HG02981 (cell line): ENCODE measurements at regions not wholly inside any gene's neighbourhood (a gene's known extent, or its start where the extent isn't known, plus 50 kb on each side); places are given as distances from the start of the nearest gene placed in this dataset.

Experiments used
- ATAC-seq: cut with Tn5 transposase; IDR thresholded peaks from one replicate; pipeline ENCODE4 v1.9.1; 2021; ENCODE audit warnings: mild to moderate bottlenecking, moderate library complexity; ENCODE audit not compliant: unreplicated experiment

DNA sequence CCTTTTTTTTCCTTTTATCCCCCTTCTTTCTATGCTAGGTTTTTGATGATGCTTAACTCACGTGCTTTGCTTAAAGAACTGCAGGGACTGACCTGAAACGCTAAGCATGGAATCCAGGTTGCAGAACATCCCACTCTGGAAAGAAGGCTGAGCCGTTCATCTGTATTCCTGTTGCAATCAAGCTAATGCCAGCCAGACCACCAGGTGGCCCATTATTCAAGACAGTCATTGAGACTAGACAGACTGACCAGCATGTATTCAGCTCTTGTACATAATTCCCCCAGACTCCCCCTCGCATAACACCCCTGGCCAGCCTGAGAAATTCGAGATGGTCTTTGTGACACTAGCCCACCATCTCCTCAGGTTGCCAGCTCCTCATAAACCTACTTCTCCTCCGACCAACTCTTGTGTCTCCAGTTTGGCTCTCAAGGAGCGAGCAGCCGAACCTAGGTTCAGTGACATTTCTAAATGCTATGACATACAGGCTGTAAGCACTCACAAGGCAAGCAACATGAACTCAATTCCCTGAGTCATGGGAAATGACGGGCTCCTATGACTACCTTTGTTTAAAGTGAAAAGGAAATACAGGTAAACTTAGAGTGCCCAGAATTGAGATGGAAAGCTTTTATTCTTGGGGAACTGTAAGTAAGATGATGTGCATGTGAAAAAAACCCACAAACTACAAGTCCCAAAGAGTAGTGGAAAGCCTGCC is 309.3 kb upstream of the CDYL start:
- ATAC-seq = no peak

DNA sequence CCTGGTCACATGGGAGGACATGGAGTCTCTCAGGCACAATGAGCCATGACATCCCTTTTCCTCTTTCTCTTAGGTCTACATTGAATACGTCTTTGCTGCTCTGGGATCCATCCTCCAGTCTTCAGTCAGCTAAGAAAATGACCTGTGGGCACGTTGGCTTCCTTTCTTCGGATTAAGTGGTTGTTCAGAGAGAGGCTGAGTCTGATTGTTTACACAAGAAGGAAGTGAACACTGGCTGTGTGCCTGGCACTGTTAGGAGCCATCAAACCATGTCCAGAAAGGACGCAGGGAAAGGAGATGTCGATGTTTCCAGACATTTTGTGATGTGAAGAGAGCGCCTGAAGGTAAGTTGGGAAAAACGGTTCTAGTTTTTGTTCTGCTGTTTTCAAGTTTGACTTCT is 309.9 kb upstream of the CDYL start:
- ATAC-seq = no peak

DNA sequence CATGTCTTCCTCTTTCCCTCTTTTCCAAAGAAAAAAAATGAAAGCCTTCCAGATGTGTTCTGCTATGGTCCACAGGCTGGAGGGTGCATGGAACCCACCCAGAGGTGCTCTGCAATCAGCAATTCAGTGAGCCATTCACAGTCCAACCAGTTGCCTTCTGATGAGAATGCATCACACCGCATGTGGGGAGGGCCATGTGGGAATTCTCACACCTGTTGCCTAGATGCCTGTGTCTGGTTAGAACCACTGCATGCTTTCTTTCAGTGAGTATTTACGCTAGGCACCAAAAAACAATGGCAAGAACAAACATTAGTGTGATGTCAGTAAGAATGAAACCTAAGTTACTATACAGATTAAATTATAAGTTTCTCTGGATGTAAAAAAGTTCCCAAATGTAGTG is 311.6 kb upstream of the CDYL start:
- ATAC-seq = no peak

DNA sequence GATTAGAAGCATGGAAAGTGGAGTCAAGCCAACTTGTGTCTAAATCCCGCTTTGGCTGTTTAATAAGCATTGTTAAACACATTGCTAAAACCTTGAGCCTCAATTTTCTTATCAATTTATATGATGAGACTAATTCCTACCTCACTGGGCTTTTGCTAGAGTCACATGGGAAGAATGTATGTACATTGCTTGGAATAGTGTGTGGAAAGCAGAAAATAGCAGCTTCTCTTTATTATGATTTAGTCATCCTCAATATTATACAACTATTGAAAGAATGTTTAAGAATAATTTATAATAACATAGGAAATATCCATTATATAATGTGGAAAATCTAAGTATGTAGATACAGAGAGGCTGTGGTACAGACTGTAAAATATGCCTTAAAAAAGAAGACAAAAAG is 313.0 kb upstream of the CDYL start:
- no peak for ATAC-seq

DNA sequence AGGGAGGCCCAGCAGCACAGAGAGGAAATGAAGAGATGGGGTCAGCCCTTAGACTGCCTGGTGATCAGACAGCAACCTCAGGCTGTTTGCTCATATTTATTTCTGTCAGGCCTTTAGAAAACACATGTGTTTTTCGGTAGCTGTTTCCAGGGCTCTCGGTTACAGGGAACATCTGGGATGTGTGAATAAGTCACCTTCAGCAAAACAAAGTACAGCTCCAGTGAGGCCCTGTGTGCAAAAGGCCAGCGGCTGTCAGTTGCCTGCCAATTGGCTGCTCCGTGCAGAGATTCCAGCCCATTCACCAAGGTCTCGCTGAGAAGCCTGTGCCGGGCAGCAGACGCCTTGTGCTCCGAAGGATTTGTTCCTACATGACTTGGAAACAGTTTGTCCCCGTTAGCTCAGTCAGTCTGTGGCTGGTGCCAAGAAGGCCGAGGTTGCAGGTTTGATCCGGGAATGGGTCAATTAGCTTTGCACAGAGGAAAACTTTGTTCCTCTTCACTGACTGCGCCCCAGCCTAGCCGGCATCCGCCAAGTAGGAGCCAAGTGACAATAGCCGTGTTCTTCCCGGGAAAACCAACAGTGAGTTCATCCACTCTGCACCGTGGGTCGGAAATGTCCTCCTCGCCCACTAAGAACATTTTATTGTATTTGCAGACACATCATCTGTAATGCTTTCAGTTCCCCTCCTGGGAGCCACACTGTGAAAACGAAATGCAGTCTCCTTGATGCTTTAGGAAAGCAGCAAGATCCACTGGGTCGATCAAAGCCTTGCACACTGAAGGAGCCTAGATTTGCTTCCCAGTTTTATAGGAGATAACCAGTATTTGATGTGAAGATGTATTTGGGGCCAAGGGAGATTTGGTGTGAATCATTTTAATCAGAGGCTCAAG is 315.4 kb upstream of the CDYL start:
- no peak for ATAC-seq

DNA sequence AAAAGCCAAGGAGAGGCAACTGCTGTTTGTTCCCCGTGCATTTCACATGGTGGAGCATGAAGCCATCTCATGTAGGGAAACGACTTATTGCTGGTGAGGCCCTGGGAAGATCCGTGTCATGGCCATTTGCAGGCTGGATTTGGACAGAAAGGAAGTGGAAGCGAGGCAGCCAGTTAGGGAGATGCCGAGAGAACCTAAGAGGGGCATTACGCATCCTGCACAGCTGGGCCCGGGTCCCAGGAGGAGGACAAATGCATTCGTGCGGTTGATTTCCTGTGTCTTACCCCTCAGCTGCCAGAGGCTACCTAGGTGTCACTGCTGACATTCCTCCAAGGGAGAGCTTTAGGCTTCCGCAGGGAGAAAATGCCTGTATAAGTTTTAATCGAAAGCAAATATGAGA is 316.2 kb upstream of the CDYL start:
- no peak for ATAC-seq

DNA sequence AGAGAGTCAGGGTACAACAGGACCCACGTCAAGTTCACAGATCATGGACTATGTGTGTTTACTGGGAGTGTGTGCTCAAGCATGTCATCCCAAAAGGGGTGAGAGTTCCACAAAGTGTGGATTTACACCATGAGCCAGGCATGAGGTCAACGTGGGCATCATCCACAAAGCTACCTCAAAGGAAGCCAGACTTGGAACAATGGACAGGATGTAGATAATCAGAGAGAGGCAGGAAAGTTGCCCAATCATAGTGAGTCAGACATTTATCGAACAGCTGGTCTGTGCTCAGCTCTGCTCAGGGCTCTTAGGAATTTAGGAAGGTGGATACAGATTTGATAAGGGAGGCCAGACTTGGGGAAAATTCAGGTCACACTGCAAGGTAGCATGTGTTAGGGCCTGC is 317.2 kb upstream of the CDYL start:
- ATAC-seq = no peak

DNA sequence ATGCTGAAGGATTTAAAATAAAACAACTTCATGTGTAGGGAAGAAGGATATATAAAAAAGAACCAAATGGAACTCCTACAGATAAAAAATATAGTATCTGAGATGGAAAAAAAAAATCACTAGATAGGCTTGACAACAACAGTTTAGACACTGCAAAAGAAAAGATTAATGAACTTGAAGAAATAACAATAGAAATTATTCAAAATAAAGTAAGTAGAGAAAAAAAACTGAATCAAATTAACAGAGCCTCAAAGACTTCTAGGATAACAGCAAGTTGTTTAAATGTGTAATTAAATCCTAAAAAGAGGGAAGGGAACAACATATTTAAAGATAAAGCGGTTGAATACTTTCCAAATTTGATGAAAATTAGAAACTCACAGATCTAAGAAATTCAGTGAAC is 316.3 kb upstream of the ECI2 start:
- ATAC-seq = no peak

DNA sequence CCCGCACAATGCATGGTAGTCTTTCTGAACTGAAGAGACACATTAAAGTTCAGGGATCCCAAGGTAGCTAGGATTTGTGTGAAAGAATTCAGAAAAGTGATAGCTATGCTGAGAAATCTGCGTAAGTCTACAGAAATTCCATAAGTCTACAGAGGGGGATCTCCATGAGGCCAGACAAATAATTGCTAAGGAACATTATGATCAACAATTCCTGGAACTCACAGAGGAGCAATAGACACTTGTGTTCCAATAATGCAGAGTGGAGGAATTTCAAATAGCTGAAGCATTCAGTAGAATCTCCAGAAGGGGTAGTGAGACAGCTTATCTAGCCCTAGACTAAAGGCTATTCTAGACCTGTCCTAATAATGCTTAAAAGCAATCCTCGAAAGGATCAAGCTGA is 315.7 kb upstream of the ECI2 start:
- no peak for ATAC-seq

DNA sequence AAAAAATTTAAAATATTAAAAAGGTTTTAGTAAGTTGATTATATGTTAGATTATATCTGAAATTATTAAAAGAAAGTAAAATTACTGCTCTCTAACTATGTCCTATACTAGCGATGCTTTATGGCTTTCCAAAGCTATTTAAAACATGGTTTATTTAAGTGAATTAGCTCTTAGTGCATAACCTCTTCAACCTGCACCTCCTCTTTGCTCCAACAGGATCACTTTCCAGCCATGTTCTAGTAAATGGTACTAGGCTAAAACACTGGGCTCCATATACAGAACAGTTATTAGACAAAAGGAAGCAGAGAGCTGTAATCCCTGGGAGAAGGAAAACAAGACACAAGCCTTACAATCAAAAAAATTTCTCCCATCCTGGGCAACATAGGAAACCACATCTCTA is 314.9 kb upstream of the ECI2 start:
- ATAC-seq = no peak

DNA sequence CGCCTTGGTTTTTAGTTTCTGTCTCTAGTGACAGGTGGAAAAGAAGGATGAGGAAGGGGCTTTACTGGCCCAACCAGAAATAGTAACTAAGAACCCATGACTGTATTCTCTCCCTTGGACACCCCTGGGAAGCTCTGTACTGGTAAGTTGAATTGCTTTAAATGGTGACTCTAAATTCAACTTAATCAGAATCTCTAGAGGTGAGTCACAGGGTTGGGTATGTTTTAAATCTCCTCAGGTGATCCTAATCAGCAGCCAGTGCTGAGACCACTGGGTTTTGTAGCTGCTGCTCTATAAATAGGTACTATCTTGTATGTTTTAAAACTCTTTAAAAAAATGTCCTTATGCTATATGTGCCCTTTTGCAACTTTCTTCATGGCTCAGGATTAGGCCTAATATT is 314.0 kb upstream of the ECI2 start:
- no peak for ATAC-seq

DNA sequence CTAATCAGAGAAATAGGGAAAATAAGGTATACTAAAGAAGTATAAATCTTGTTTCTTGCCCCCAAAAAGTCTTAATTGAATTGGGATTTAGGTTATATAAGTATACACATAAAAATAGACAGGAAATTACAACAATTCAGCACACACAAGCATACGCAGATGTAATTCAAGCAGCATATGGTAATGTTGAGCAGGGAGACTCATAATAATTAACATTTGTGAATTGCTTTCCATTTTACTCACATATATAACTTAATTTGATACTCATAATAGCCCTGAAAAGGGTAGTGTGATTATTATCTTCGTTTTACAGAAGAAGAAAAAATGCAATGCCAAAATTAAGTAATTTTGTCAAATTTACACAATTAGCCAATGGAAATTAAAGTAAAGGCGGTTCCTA is 313.5 kb upstream of the ECI2 start:
- no peak for ATAC-seq

DNA sequence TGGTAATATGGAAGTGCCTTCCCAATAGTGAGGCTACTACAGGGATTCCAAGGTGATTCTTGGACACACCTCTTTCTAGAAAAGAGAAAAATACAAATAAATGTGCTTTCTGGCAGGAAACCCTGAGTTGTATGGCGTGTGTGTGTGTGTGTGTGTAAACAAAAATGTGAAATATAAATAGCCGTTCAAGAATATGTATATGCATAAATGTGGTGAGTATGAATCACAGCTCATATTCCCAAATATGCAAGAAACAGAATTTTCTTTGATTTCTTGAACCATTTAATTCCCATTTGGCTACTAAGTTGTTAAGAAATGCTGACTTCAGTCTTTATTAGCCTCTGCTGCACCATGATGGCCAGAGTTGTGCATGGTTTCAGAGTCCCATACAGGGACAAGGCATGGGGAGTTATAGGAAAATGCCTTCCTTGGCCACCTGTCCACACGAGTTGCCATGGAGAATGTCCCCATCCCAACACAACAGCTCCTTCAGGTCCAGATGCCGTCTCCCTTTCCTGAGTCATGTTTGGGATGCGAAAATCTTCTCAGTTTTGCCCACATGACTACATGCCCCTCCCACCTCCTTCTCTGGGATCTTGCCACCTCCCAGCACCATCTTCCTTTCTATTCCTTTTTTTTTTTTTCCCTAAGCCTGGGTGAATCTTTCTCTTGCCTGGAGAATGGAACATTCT is 312.4 kb upstream of the ECI2 start:
- no peak for ATAC-seq

DNA sequence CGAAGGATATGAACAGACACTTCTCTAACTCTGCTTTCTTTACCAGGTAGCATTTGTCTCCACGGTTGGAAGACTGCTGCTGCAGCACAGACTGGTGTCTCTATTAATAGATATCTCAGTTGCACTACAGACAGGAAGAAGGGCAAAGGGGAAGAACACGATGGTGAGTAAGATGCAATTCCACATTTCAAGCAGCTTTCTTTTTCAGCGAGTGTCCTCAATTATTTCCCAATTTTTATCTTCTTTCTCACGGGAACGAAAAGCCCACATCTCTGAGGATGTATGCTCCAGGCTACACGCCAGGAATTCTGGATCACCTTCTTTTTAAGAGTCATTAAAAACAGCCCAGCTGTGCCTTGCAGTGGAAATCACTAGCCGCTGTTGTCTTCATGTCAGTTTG is 311.6 kb upstream of the ECI2 start:
- no peak for ATAC-seq

DNA sequence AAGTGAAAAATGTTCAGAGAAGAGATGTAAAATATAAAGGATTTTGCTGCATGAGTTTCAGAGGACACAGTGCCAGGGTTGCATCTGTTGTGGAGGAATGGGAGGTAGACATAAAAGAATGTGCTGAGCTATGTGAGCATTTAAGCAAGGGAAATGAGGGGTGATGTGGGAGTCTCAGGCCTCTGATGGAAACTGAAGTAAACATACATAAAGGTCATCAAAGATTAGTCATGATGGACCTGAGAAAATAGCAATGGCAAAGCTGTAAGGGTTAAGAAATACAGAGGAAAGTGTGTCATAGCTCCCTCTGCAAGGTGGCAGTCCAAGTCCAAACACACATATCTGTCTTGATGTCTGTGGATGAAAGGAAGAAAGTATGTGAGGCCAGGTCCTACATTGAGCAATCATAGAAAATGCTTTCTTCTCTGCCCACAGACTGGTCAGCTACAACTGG is 306.6 kb upstream of the ECI2 start:
- ATAC-seq = no peak

DNA sequence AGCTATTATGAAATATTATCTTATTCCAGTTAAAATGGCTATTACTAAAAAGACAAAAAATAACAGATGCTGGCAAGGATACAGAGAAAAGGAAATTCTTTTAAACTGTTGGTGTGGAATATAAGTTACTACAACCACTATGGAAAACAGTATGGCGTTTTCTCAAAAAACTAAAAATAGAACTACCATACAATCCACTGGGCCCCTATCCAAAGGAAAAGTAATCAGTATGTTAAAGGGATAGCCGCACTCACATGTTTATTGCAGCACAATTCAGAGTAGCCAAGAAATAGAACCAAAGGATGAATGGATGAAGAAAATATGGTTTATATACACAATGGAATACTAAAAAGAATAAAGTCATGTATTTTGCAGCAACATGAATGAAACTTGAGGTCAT is 303.8 kb upstream of the ECI2 start:
- no peak for ATAC-seq

DNA sequence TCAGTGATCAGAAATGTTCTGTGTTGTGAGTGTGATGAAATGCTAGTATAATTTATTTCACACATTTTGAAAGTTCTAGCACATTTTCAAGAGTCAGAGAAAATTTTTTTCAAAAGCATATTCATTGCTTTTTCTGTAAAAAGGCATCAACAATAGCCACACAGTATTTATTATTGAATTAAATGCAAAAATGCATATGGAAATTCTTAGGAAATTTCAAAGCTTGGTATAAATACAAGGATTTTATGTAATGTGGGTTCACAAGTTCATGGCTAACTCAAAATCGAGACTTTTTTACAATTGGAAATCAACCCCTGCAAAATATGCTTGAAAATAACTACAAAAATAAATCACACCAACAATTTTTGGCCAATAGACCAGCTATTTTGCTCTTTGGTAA is 302.0 kb upstream of the ECI2 start:
- no peak for ATAC-seq

DNA sequence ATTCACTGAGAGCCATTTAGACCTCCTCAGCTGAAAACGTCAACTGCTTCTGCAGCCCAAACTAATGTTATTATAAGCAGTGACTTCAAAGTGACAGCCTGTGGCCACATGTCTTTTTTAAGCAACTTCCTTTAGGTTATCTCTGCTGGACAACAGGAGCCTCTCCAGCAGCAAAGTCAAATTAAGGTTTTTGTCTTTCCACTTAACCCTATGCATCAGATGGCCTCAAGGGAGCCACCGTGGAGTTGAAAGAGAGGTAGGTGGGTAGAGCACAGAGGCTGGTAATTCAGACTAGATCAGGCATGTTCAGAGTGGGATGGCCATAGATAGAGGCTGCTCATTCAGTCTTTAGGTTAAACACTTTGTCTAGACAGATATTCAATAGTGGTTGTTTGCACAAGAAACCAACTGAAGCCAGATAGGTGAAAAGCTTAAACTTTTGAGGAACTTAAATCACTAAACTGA is 300.6 kb upstream of the ECI2 start:
- no peak for ATAC-seq

DNA sequence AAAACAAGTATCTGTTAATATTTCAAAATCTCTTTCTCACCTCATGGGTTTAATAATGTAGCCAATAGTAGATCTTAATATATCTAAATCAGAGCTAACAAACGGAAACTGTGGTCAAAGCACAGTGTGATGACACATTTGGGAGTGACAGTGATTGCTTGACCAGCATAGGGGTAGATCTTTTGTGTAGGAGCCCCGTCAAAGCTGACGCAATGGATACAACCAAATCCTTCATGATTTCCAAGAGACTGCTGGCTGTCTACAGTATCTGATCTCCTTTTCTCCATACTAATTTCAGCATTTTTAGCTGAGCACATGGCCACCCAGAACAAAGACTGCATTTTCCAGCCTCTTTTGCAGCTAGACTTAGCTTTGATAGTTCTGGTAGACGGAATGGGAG is 299.3 kb upstream of the ECI2 start:
- no peak for ATAC-seq

DNA sequence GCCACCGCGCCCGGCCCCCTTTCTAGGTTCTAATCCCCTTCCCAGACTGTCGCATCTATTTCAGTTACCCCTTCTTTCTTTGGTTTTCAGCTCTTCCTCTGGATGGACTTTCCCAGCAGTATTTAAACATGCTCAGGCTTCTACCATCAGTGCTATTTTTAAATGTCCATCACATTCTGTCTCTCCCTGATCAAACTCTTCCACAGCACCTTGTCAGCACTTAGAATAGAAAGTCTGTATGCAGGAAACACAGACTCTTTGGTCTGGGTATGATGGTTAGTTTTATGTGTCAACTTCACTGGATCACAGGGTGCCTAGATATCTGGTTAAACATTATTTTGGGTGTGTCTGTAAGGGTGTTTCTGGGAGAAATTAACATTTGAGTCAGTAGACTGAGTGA is 297.8 kb upstream of the ECI2 start:
- no peak for ATAC-seq

DNA sequence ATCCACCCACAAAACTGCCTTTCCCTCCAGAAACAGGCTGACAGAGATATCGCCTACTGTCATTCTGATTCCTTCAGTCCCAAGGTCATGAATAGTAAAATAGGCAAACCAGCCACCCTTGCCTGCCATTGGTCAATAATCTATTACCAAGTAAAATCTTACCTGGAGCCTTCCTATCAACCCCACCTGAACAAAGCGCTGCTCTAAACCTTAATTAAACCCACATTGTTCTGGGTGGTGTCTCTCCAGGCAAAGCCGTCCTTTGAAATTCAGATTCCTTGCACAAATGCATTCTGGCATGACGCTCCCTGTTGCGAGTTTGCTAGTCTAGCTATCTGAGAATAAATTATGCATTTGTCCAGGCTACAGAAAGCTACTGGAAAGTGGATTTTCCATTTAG is 291.6 kb upstream of the ECI2 start:
- ATAC-seq = no peak

DNA sequence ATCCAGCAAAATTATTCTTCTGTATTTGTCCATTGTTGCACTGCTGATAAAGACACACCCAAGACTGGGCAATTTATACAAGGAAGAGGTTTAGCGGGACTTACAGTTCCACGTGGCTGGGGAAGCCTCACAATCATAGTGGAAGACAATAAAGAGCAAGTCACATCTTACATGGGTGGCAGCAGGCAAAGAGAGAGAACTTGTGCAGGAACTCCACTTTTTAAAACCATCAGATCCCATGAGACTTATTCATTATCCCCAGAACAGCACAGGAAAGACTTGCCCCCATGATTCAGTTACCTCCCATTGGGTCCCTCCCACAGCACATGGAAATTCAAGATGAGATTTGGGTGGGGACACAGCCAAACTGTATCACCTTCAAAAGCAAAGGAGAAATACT is 286.5 kb upstream of the ECI2 start:
- ATAC-seq = no peak
